ENCODE measurements at regions not wholly inside any gene's neighbourhood (a gene's known extent, or its start where the extent isn't known, plus 50 kb on each side); places are given as distances from the start of the nearest gene placed in this dataset.

- Histone ChIP-seq H3K79me2 (ENCODE audit: insufficient read depth, low read length) (no peaks in the 10 kb centered on the region), H4K20me1 (ENCODE audit: insufficient read depth, low read length) (no peaks in the 10 kb centered on the region), H3K4me3 (ENCODE audit: insufficient read depth, low read length) (no peak overlapping the region), H2AFZ (ENCODE audit: low read length) (no peak overlapping the region), H3K27me3 (ENCODE audit: insufficient read depth, low read length) (no peaks in the 10 kb centered on the region), H3K27ac (ENCODE audit: low read depth, low read length) (no peak overlapping the region), H3K4me2 (ENCODE audit: insufficient read depth, low read length) (no peak overlapping the region), H3K36me3 (ENCODE audit: insufficient read depth, low read length) (no peaks in the 10 kb centered on the region), H3K4me1 (ENCODE audit: insufficient read depth, low read length) (no peaks in the 10 kb centered on the region), H3K9me3 (ENCODE audit: low read depth, low read length) (no peaks in the 10 kb centered on the region)
- TF ChIP-seq CTCF (IDR thresholded peaks at IDR 0.05; ENCODE audit: extremely low read depth, low read depth, low read length) = no peak
- no peak for DNase-seq (ENCODE audit: insufficient read length, low spot score, missing footprints)
Observed at GRCh38 chr2:150963336-150963735, 298.3 kb downstream of the RBM43 start.

- Histone ChIP-seq H3K4me1 (ENCODE audit: insufficient read depth, low read length) (no peaks in the 10 kb centered on the region), H4K20me1 (ENCODE audit: insufficient read depth, low read length) (no peaks in the 10 kb centered on the region), H3K79me2 (ENCODE audit: insufficient read depth, low read length) (no peaks in the 10 kb centered on the region)
Observed at GRCh38 chr2:150955231-150955630, 306.4 kb downstream of the RBM43 start.

GRCh38 chr2:150946831-150947230, 314.8 kb downstream of the RBM43 start:
- Histone ChIP-seq H4K20me1 (ENCODE audit: insufficient read depth, low read length) (no peaks in the 10 kb centered on the region), H3K4me3 (ENCODE audit: insufficient read depth, low read length) (no peak overlapping the region), H3K27me3 (ENCODE audit: insufficient read depth, low read length) (no peaks in the 10 kb centered on the region), H3K4me2 (ENCODE audit: insufficient read depth, low read length) (no peak overlapping the region), H3K9me3 (ENCODE audit: low read depth, low read length) (no peaks in the 10 kb centered on the region), H3K27ac (ENCODE audit: low read depth, low read length) (no peak overlapping the region), H3K36me3 (ENCODE audit: insufficient read depth, low read length) (no peaks in the 10 kb centered on the region), H3K4me1 (ENCODE audit: insufficient read depth, low read length) (no peaks in the 10 kb centered on the region), H2AFZ (ENCODE audit: low read length) (no peak overlapping the region), H3K79me2 (ENCODE audit: insufficient read depth, low read length) (no peaks in the 10 kb centered on the region)
- TF ChIP-seq CTCF (IDR thresholded peaks at IDR 0.05; ENCODE audit: extremely low read depth, low read depth, low read length) = no peak
- DNase-seq (ENCODE audit: insufficient read length, low spot score, missing footprints) = no peak

More at GRCh38 chr2:150955231-150955630, 306.4 kb downstream of the RBM43 start:
- Histone ChIP-seq H3K36me3 (ENCODE audit: insufficient read depth, low read length) (no peaks in the 10 kb centered on the region), H3K9me3 (ENCODE audit: low read depth, low read length) (no peaks in the 10 kb centered on the region), H3K27ac (ENCODE audit: low read depth, low read length) (no peak overlapping the region), H3K4me2 (ENCODE audit: insufficient read depth, low read length) (no peak overlapping the region), H2AFZ (ENCODE audit: low read length) (no peak overlapping the region), H3K4me3 (ENCODE audit: insufficient read depth, low read length) (no peak overlapping the region), H3K27me3 (ENCODE audit: insufficient read depth, low read length) (no peaks in the 10 kb centered on the region)
- no peak for DNase-seq (ENCODE audit: insufficient read length, low spot score, missing footprints)
- TF ChIP-seq CTCF (IDR thresholded peaks at IDR 0.05; ENCODE audit: extremely low read depth, low read depth, low read length) = no peak

GRCh38 chr2:150944315-150944714, 317.3 kb downstream of the RBM43 start:
- Histone ChIP-seq H2AFZ (ENCODE audit: low read length) (no peak overlapping the region), H3K36me3 (ENCODE audit: insufficient read depth, low read length) (no peaks in the 10 kb centered on the region), H3K27me3 (ENCODE audit: insufficient read depth, low read length) (no peaks in the 10 kb centered on the region), H3K27ac (ENCODE audit: low read depth, low read length) (no peak overlapping the region), H3K4me3 (ENCODE audit: insufficient read depth, low read length) (no peak overlapping the region), H3K79me2 (ENCODE audit: insufficient read depth, low read length) (no peaks in the 10 kb centered on the region), H3K4me2 (ENCODE audit: insufficient read depth, low read length) (no peak overlapping the region), H3K9me3 (ENCODE audit: low read depth, low read length) (no peaks in the 10 kb centered on the region), H3K4me1 (ENCODE audit: insufficient read depth, low read length) (no peaks in the 10 kb centered on the region), H4K20me1 (ENCODE audit: insufficient read depth, low read length) (no peaks in the 10 kb centered on the region)
- no peak for TF ChIP-seq CTCF (IDR thresholded peaks at IDR 0.05; ENCODE audit: extremely low read depth, low read depth, low read length)
- no peak for DNase-seq (ENCODE audit: insufficient read length, low spot score, missing footprints)

Measured in osteoblast (primary cell).